SH-SY5Y (cell line): ENCODE measurements at regions not wholly inside any gene's neighbourhood (a gene's known extent, or its start where the extent isn't known, plus 50 kb on each side); places are given as distances from the start of the nearest gene placed in this dataset.

ENCODE experiments used
- GATA2 ChIP-seq: IDR thresholded peaks from 2 replicates; pipeline ENCODE4 v1.6.1; 2011; ENCODE audit warnings: mild to moderate bottlenecking, low read depth, low read length
- GATA3 ChIP-seq: IDR thresholded peaks from 2 replicates; pipeline ENCODE4 v1.6.1; 2011; ENCODE audit warnings: low read depth, mild to moderate bottlenecking, low read length, moderate library complexity

DNA sequence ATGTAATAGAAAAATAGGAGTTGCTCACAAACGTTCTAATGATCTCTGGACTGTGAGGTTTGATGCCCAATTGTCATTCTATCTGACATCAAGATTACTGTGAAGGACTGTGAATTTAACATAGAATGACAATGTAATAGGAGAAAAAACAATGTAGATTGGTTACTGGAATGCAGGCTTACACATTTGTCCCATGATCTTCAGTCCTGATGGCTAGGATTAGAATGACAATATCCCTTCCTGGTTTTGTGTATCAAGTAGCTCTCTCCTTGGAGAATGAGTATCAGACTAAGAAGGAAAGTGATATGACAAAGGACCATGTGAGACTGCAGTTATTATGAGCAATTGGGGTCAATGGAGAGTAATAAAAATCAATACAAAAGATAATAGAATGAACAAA lies 862.2 kb upstream of the C9orf72 start:
- TF ChIP-seq GATA2 (no peak), GATA3 (no peak)
